Keratinocyte (primary cell): ENCODE measurements at regions not wholly inside any gene's neighbourhood (a gene's known extent, or its start where the extent isn't known, plus 50 kb on each side); places are given as distances from the start of the nearest gene placed in this dataset.

Source experiments
- DNase-seq: peaks from one replicate; pipeline ENCODE4 v3.0.0-alpha.2; 2011; ENCODE audit warnings: low read depth, missing footprints, low spot score
- FAIRE-seq: peaks from 2 replicates; lab custom pipeline; 2011; peaks lifted over from hg19 to GRCh38; lab: Jason Lieb, UNC
- H2AFZ ChIP-seq: 2 replicates; pipeline ENCODE4 v1.6.0; 2012; ENCODE audit warnings: low read length, control low read depth, inconsistent platforms; ENCODE audit not compliant: control insufficient read depth
- H3K27ac ChIP-seq: 2 replicates; pipeline ENCODE4 v1.5.1; 2011; ENCODE audit warnings: low read length; ENCODE audit not compliant: control insufficient read depth, insufficient read depth
- H3K27me3 ChIP-seq: 3 replicates; pipeline ENCODE4 v1.6.0; 2011; ENCODE audit warnings: low read length; ENCODE audit not compliant: control insufficient read depth, insufficient read depth; ENCODE audit errors: extremely low read depth
- H3K36me3 ChIP-seq, 2 experiments: 2 replicates in 1 of 2; 3 replicates in 1 of 2; pipeline ENCODE4 v1.5.1; 2011; ENCODE audit warnings: low read length in 2 of 2, mild to moderate bottlenecking in 1 of 2; ENCODE audit not compliant: control insufficient read depth in 2 of 2, insufficient read depth in 2 of 2; ENCODE audit errors: extremely low read depth in 1 of 2
- H3K4me1 ChIP-seq: 3 replicates; pipeline ENCODE4 v1.5.1; 2011; ENCODE audit warnings: low read length; ENCODE audit not compliant: control insufficient read depth, insufficient read depth; ENCODE audit errors: extremely low read depth
- H3K4me2 ChIP-seq: 3 replicates; pipeline ENCODE4 v1.6.0; 2011; ENCODE audit warnings: low read depth, low read length; ENCODE audit not compliant: control insufficient read depth, insufficient read depth; ENCODE audit errors: extremely low read depth
- H3K4me3 ChIP-seq, 3 experiments: fragments of 200-600 bp in 1 of 3; sonication (generic) in 1 of 3; 2 replicates in 2 of 3; 3 replicates in 1 of 3; pipeline ENCODE4 v1.5.1; 2011 to 2016; ENCODE audit warnings: low read length in 3 of 3, mild to moderate bottlenecking in 3 of 3, control low read depth in 2 of 3, inconsistent platforms in 1 of 3, low read depth in 1 of 3, mixed read lengths in 1 of 3, mixed run types in 1 of 3, moderate library complexity in 1 of 3; ENCODE audit not compliant: control insufficient read depth in 2 of 3, insufficient read depth in 2 of 3; ENCODE audit errors: extremely low read depth in 1 of 3
- H3K79me2 ChIP-seq: 2 replicates; pipeline ENCODE4 v1.6.0; 2012; ENCODE audit warnings: low read length; ENCODE audit not compliant: control insufficient read depth, insufficient read depth
- H3K9ac ChIP-seq: 3 replicates; pipeline ENCODE4 v1.6.0; 2011; ENCODE audit warnings: low read length; ENCODE audit not compliant: control insufficient read depth, insufficient read depth; ENCODE audit errors: extremely low read depth
- H3K9me1 ChIP-seq: 3 replicates; pipeline ENCODE4 v1.6.0; 2011; ENCODE audit warnings: low read length; ENCODE audit not compliant: control insufficient read depth, insufficient read depth; ENCODE audit errors: extremely low read depth
- H3K9me3 ChIP-seq: 2 replicates; pipeline ENCODE4 v1.5.1; 2012; ENCODE audit warnings: low read depth, low read length; ENCODE audit not compliant: control insufficient read depth
- H4K20me1 ChIP-seq: 3 replicates; pipeline ENCODE4 v1.6.0; 2011; ENCODE audit warnings: low read length; ENCODE audit not compliant: control insufficient read depth, insufficient read depth; ENCODE audit errors: extremely low read depth
- CTCF ChIP-seq, 3 experiments: IDR thresholded peaks in 1 of 3; conservative IDR thresholded peaks in 1 of 3; optimal IDR thresholded peaks in 1 of 3; 2 replicates in 2 of 3; 3 replicates in 1 of 3; pipeline versions ENCODE3 to v1.5.1; 2011; ENCODE audit warnings: low read length in 3 of 3, mild to moderate bottlenecking in 3 of 3, moderate library complexity in 2 of 3, control low read depth in 1 of 3, inconsistent platforms in 1 of 3; ENCODE audit not compliant: insufficient read depth in 2 of 3; ENCODE audit errors: extremely low read depth in 1 of 3
- EZH2 ChIP-seq: IDR thresholded peaks from one replicate; pipeline ENCODE4 v1.6.1; 2012; ENCODE audit warnings: inconsistent platforms, mild to moderate bottlenecking, low read length, moderate library complexity
- dilution Hi-C: fragments of 300-500 bp; cut with MboI; formaldehyde crosslinking; loops from one replicate; pipeline ENCODE4 v1.7.0; 2020; ENCODE audit warnings: low sequenced_read_pairs; ENCODE audit not compliant: extremely low pct_ligation_motif_present
- small RNA-seq, 3 experiments: library from RNA; depleted of rRNA; stranded (forward); fragments of <200 nt; gene quantifications; one replicate each; pipeline ENCODE3, GENCODE V24; 2012; ENCODE audit warnings: low read depth in 3 of 3, low replicate concordance in 1 of 3; ENCODE audit not compliant: insufficient read length in 3 of 3

- Histone ChIP-seq H3K9me3 (no peaks in the 10 kb centered on the region), H3K27ac (no peak overlapping the region), H3K9ac (no peak overlapping the region), H4K20me1 (no peaks in the 10 kb centered on the region), H3K4me2 (no peak overlapping the region), H3K4me1 (no peaks in the 10 kb centered on the region), H3K36me3 (no peaks in the 10 kb centered on the region), H3K27me3 (no peaks in the 10 kb centered on the region), H3K4me3 (no peak overlapping the region), H3K79me2 (no peaks in the 10 kb centered on the region), H3K9me1 (no peaks in the 10 kb centered on the region), H2AFZ (no peak overlapping the region)
- TF ChIP-seq EZH2 (no peak), CTCF (optimal IDR thresholded peaks at IDR 0.05 in 1 of 3, IDR thresholded peaks at IDR 0.05 in 1 of 3, conservative IDR thresholded peaks at IDR 0.05 in 1 of 3; ENCODE audit: extremely low read depth in 1 of 3, insufficient read depth in 2 of 3, low read length in 3 of 3) (no peak)
- DNase-seq (no peak), FAIRE-seq (no peak)
- dilution Hi-C loops, result no loop called here
These were observed 53.4 kb upstream of the EPHA6 start for GRCh38 chr3:96760956-96761355.

Small RNA genes lying in the stretch of these regions (small RNA-seq; reads per million reads assigned to genes)
- gene MIR8060 (0 reads per million in 3 experiments), gene RNU6-1094P (0 reads per million in 3 experiments)
